GM12878 (cell line): ENCODE measurements at regions not wholly inside any gene's neighbourhood (a gene's known extent, or its start where the extent isn't known, plus 50 kb on each side); places are given as distances from the start of the nearest gene placed in this dataset.

Experiments used
- ATAC-seq: fragments of 200-7000 bp; cut with Tn5 transposase; 3 replicates; pipeline ENCODE4 v1.9.1; 2020; ENCODE audit warnings: mild to moderate bottlenecking, moderate library complexity
- BruUV-seq: library from RNA; stranded (reverse); fragments of 400-500 nt; replicated peaks from 2 replicates; lab custom pipeline; 2021; lab: Mats Ljungman, UMichigan
- CTCF ChIA-PET: fragments of 300-600 bp; sonication (Branson Sonifier 250); formaldehyde crosslinking; extraction: SDS; loops from one replicate; lab custom pipeline; 2021; ENCODE audit warnings: inconsistent platforms; lab: Yijun Ruan, JAX
- POLR2A ChIA-PET: fragments of 350-600 bp; formaldehyde crosslinking; extraction: SDS; loops from one replicate; lab custom pipeline; 2021; ENCODE audit warnings: inconsistent platforms; lab: Charles Lee
- RAD21 ChIA-PET: fragments of 300-600 bp; sonication (Branson Sonifier 250); formaldehyde crosslinking; loops from one replicate; lab custom pipeline; 2023; ENCODE audit warnings: antibody characterized with exemption; ENCODE audit not compliant: unreplicated experiment; lab: Charles Lee
- SMC1A ChIA-PET: fragments of 300-600 bp; sonication (Branson Sonifier 250); formaldehyde crosslinking; loops from one replicate; lab custom pipeline; 2023; ENCODE audit not compliant: unreplicated experiment, uncharacterized antibody; lab: Charles Lee
- DNase-seq: peaks from one replicate; pipeline ENCODE4 v3.0.0-alpha.2; 2011; ENCODE audit warnings: low read depth, low spot score
- FAIRE-seq: peaks from 3 replicates; lab custom pipeline; 2011; peaks lifted over from hg19 to GRCh38; lab: Jason Lieb, UNC
- H2AFZ ChIP-seq: 2 replicates; pipeline ENCODE4 v1.6.0; 2011; ENCODE audit warnings: low read depth, low read length, control low read depth; ENCODE audit not compliant: control insufficient read depth
- H3K27ac ChIP-seq: 2 replicates; pipeline ENCODE4 v1.5.1; 2011; ENCODE audit warnings: control low read depth; ENCODE audit not compliant: control insufficient read depth, insufficient read depth
- H3K27me3 ChIP-seq, 2 experiments: replicated peaks in 1 of 2; 2 replicates each; pipeline versions ENCODE4 v1.6.0 to v1.6.1; 2011; ENCODE audit warnings: low read length in 1 of 2; ENCODE audit not compliant: control insufficient read depth in 2 of 2, insufficient read depth in 2 of 2
- H3K36me3 ChIP-seq, 2 experiments: 2 replicates each; pipeline ENCODE4 v1.5.1; 2011; ENCODE audit warnings: low read length in 1 of 2; ENCODE audit not compliant: control insufficient read depth in 2 of 2, insufficient read depth in 2 of 2
- H3K4me1 ChIP-seq: 2 replicates; pipeline ENCODE4 v1.6.1; 2011; ENCODE audit warnings: mild to moderate bottlenecking, low read length, moderate library complexity, mixed read lengths; ENCODE audit not compliant: control insufficient read depth, insufficient read depth
- H3K4me2 ChIP-seq: 2 replicates; pipeline ENCODE4 v1.6.0; 2011; ENCODE audit warnings: control low read depth; ENCODE audit not compliant: control insufficient read depth, insufficient read depth
- H3K4me3 ChIP-seq: fragments of 200-600 bp; sonication (generic); 2 replicates; pipeline ENCODE4 v1.5.1; 2016
- H3K79me2 ChIP-seq: 2 replicates; pipeline ENCODE4 v1.6.0; 2011; ENCODE audit warnings: low read length; ENCODE audit not compliant: control insufficient read depth, insufficient read depth
- H3K9ac ChIP-seq: 2 replicates; pipeline ENCODE4 v1.8.0; 2011; ENCODE audit warnings: low read length, control low read depth, mixed read lengths; ENCODE audit not compliant: control insufficient read depth, insufficient read depth
- H3K9me3 ChIP-seq: replicated peaks from 3 replicates; pipeline ENCODE4 v1.5.1; 2011; ENCODE audit warnings: mild to moderate bottlenecking, low read length; ENCODE audit not compliant: control insufficient read depth, insufficient read depth
- H4K20me1 ChIP-seq: 2 replicates; pipeline ENCODE4 v1.6.0; 2011; ENCODE audit not compliant: control insufficient read depth, insufficient read depth
- BACH1 ChIP-seq: fragments of 450-650 bp; IDR thresholded peaks from 2 replicates; pipeline ENCODE4 v1.6.1; 2017; ENCODE audit warnings: mild to moderate bottlenecking, borderline replicate concordance
- CHD1 ChIP-seq: IDR thresholded peaks from 2 replicates; pipeline ENCODE4 v1.6.1; 2012; ENCODE audit warnings: low read depth, low read length, improper control_type of control experiment
- CREM ChIP-seq: IDR thresholded peaks from 2 replicates; pipeline ENCODE4 v1.6.1; 2014; ENCODE audit warnings: antibody characterized with exemption, low read depth
- FOXM1 ChIP-seq: IDR thresholded peaks from 2 replicates; pipeline ENCODE4 v1.6.1; 2012; ENCODE audit warnings: low read depth, mild to moderate bottlenecking, inconsistent platforms, low read length, moderate library complexity
- HCFC1 ChIP-seq: fragments of 150-350 bp; IDR thresholded peaks from 2 replicates; pipeline ENCODE4 v1.6.1; 2014; ENCODE audit warnings: low read length
- HDGF ChIP-seq: fragments of 450-650 bp; IDR thresholded peaks from 2 replicates; pipeline ENCODE4 v1.6.1; 2016; ENCODE audit warnings: antibody characterized with exemption
- JUNB ChIP-seq: IDR thresholded peaks from 2 replicates; pipeline ENCODE4 v1.6.1; 2016; ENCODE audit warnings: antibody characterized with exemption, mild to moderate bottlenecking
- MXI1 ChIP-seq: fragments of 150-350 bp; IDR thresholded peaks from 2 replicates; pipeline ENCODE4 v1.6.1; 2011; ENCODE audit warnings: low read depth, mild to moderate bottlenecking, inconsistent platforms, low read length, improper control_type of control experiment
- MYB ChIP-seq: fragments of 150-350 bp; IDR thresholded peaks from 2 replicates; pipeline ENCODE4 v1.6.1; 2014; ENCODE audit warnings: mild to moderate bottlenecking, low read depth, low read length, borderline replicate concordance
- NR2C2 ChIP-seq: IDR thresholded peaks from 2 replicates; pipeline ENCODE4 v1.6.1; 2011; ENCODE audit warnings: borderline replicate concordance, low read depth; ENCODE audit not compliant: control insufficient read depth, insufficient read length
- RUNX3 ChIP-seq: IDR thresholded peaks from 2 replicates; pipeline ENCODE4 v1.6.1; 2012; ENCODE audit warnings: low read length, inconsistent platforms
- SPI1 ChIP-seq: IDR thresholded peaks from 2 replicates; pipeline ENCODE4 v1.6.1; 2011; ENCODE audit warnings: low read depth, mild to moderate bottlenecking, low read length, moderate library complexity, borderline replicate concordance; ENCODE audit not compliant: insufficient read depth
- TBL1XR1 ChIP-seq: IDR thresholded peaks from 2 replicates; pipeline ENCODE4 v1.6.1; 2012; ENCODE audit warnings: low read depth, low read length, improper control_type of control experiment
- WRNIP1 ChIP-seq: IDR thresholded peaks from 2 replicates; pipeline ENCODE4 v1.6.1; 2011; ENCODE audit warnings: low read depth, low read length, improper control_type of control experiment, borderline replicate concordance
- YY1 ChIP-seq: IDR thresholded peaks from 2 replicates; pipeline ENCODE4 v1.6.1; 2011; ENCODE audit warnings: low read depth, mild to moderate bottlenecking, low read length
- WGBS: methylation state at CpG from one replicate; pipeline ENCODE4 v1.1.6; 2016; ENCODE audit warnings: low lambda C conversion rate; ENCODE audit not compliant: insufficient replicate concordance, insufficient coverage; ENCODE audit errors: missing lambda C conversion rate; 5-methylcytosine and 5-hydroxymethylcytosine counted together
- in situ Hi-C: fragments of 300-500 bp; cut with MboI; formaldehyde crosslinking; loops from 9 replicates; pipeline ENCODE4 v1.14.3; 2018; ENCODE audit warnings: mixed read lengths
- intact Hi-C: fragments of 100-400 bp; cut with micrococcal nuclease; formaldehyde crosslinking; loops from one replicate; pipeline ENCODE4 v1.14.2; 2022; ENCODE audit not compliant: unreplicated experiment
- TF ChIP-seq, protein P1 (sequence below): fragments of 450-650 bp; IDR thresholded peaks from 2 replicates; pipeline ENCODE4 v1.6.1; 2017; ENCODE audit warnings: low read depth, mild to moderate bottlenecking, moderate library complexity
- TF ChIP-seq, protein P2 (sequence below): IDR thresholded peaks from 2 replicates; pipeline ENCODE4 v1.6.1; 2011; ENCODE audit warnings: mild to moderate bottlenecking, low read depth, low read length, moderate library complexity; ENCODE audit not compliant: insufficient replicate concordance
- TF ChIP-seq, protein P3 (sequence below): IDR thresholded peaks from 2 replicates; pipeline ENCODE4 v1.6.1; 2011; ENCODE audit warnings: borderline replicate concordance, low read depth, mild to moderate bottlenecking, moderate library complexity, mixed read lengths, low read length; ENCODE audit not compliant: insufficient read depth; ENCODE audit errors: extremely low read length
- TF ChIP-seq, protein P4 (sequence below): fragments of 450-650 bp; IDR thresholded peaks from 2 replicates; pipeline ENCODE4 v1.6.1; 2014; ENCODE audit warnings: mild to moderate bottlenecking

DNA sequence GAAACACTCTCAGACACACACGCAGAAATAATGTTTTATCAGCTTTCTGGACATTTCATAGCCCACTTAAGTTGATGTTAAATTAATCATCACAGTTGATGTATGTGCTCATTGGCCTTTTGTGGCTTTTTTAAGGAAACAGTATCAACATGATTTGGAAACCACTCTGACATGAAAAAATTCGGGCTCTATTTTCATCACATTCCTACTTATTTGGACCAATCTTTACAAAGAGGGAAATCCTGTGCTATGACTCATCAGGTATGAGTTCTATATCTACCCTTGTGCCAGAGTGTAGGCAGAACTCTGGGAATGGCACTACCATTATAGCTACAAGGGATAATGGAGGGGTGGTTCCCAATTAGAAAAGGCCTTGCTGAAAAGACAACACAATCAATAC is 388.4 kb upstream of the PTGER4 start:
- SMC1A ChIA-PET, result interaction anchor here (1.2 kb wide), 1 partner anchor 258 kb away, joined by 6 read pairs; no protein-coding TSS in a partner anchor
- RAD21 ChIA-PET, result no interaction called here
- H3K4me1 ChIP-seq, result no peaks in the 10 kb centered on the region
- ATAC-seq (no peak), DNase-seq (no peak), FAIRE-seq (no peak)
- no peaks in the 10 kb centered on the region for H3K36me3 ChIP-seq
- H3K79me2 ChIP-seq, result no peaks in the 10 kb centered on the region
- H3K4me3 ChIP-seq, result no peak overlapping the region
- no peaks in the 10 kb centered on the region; a peak in 2 of 4 replicates for H3K27me3 ChIP-seq
- CTCF ChIA-PET, result no interaction called here
- no peaks in the 10 kb centered on the region for H3K9me3 ChIP-seq
- WGBS, result 26% methylated on average over 2 of the region's 2 CpGs
- H3K9ac ChIP-seq, result no peak overlapping the region
- H4K20me1 ChIP-seq, result no peaks in the 10 kb centered on the region
- BruUV-seq, result no TSS peak
- in situ Hi-C loops (no loop called here), intact Hi-C loops (no loop called here)
- H3K27ac ChIP-seq, result no peak overlapping the region
- no peak overlapping the region for H3K4me2 ChIP-seq
- no peak overlapping the region for H2AFZ ChIP-seq
- POLR2A ChIA-PET, result no interaction called here
- no peak for TF ChIP-seq WRNIP1
- no peak for TF ChIP-seq MYB
- no peak for TF ChIP-seq CHD1
- TF ChIP-seq, protein P1, sequence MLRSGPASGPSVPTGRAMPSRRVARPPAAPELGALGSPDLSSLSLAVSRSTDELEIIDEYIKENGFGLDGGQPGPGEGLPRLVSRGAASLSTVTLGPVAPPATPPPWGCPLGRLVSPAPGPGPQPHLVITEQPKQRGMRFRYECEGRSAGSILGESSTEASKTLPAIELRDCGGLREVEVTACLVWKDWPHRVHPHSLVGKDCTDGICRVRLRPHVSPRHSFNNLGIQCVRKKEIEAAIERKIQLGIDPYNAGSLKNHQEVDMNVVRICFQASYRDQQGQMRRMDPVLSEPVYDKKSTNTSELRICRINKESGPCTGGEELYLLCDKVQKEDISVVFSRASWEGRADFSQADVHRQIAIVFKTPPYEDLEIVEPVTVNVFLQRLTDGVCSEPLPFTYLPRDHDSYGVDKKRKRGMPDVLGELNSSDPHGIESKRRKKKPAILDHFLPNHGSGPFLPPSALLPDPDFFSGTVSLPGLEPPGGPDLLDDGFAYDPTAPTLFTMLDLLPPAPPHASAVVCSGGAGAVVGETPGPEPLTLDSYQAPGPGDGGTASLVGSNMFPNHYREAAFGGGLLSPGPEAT, result no peak
- TF ChIP-seq, protein P2, sequence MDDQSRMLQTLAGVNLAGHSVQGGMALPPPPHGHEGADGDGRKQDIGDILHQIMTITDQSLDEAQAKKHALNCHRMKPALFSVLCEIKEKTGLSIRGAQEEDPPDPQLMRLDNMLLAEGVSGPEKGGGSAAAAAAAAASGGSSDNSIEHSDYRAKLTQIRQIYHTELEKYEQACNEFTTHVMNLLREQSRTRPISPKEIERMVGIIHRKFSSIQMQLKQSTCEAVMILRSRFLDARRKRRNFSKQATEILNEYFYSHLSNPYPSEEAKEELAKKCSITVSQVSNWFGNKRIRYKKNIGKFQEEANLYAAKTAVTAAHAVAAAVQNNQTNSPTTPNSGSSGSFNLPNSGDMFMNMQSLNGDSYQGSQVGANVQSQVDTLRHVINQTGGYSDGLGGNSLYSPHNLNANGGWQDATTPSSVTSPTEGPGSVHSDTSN, result no peak
- no peak for TF ChIP-seq TBL1XR1
- no peak for TF ChIP-seq YY1
- TF ChIP-seq, protein P3, sequence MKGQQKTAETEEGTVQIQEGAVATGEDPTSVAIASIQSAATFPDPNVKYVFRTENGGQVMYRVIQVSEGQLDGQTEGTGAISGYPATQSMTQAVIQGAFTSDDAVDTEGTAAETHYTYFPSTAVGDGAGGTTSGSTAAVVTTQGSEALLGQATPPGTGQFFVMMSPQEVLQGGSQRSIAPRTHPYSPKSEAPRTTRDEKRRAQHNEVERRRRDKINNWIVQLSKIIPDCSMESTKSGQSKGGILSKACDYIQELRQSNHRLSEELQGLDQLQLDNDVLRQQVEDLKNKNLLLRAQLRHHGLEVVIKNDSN, result no peak
- no peak for TF ChIP-seq FOXM1
- no peak for TF ChIP-seq BACH1
- TF ChIP-seq RUNX3, result no peak
- no peak for TF ChIP-seq CREM
- TF ChIP-seq HDGF, result no peak
- no peak for TF ChIP-seq NR2C2
- TF ChIP-seq SPI1, result no peak
- no peak for TF ChIP-seq HCFC1
- TF ChIP-seq MXI1, result no peak
- TF ChIP-seq JUNB, result no peak
- TF ChIP-seq, protein P4, sequence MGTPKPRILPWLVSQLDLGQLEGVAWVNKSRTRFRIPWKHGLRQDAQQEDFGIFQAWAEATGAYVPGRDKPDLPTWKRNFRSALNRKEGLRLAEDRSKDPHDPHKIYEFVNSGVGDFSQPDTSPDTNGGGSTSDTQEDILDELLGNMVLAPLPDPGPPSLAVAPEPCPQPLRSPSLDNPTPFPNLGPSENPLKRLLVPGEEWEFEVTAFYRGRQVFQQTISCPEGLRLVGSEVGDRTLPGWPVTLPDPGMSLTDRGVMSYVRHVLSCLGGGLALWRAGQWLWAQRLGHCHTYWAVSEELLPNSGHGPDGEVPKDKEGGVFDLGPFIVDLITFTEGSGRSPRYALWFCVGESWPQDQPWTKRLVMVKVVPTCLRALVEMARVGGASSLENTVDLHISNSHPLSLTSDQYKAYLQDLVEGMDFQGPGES, result no peak
